K562 (cell line): ENCODE measurements at regions not wholly inside any gene's neighbourhood (a gene's known extent, or its start where the extent isn't known, plus 50 kb on each side); places are given as distances from the start of the nearest gene placed in this dataset.

Experiments
- ATAC-seq: fragments of 200-7000 bp; cut with Tn5 transposase; 3 replicates; pipeline ENCODE4 v1.9.1; 2020; ENCODE audit warnings: moderate library complexity
- BruUV-seq: library from RNA; stranded (reverse); fragments of 400-500 nt; replicated peaks from 2 replicates; lab custom pipeline; 2021; lab: Mats Ljungman, UMichigan
- CTCF ChIA-PET: fragments of 300-600 bp; formaldehyde crosslinking; extraction: SDS; loops from one replicate; lab custom pipeline; 2021; ENCODE audit warnings: low intra/inter-chr PET ratio; lab: Yijun Ruan, JAX
- POLR2A ChIA-PET: fragments of 300-600, 350-650 bp; sonication (Branson Sonifier 250); formaldehyde crosslinking; extraction: SDS; loops from one replicate; lab custom pipeline; 2021; ENCODE audit warnings: antibody characterized with exemption, inconsistent platforms; lab: Yijun Ruan, JAX
- DNase-seq, 4 experiments: peaks; one replicate each; pipeline versions ENCODE4 v3.0.0 to v3.0.0-alpha.2; 2011 to 2018; ENCODE audit warnings: low spot score in 3 of 4, mixed read lengths in 3 of 4; ENCODE audit errors: extremely low read depth in 1 of 4
- FAIRE-seq: peaks from 2 replicates; lab custom pipeline; 2011; peaks lifted over from hg19 to GRCh38; lab: Jason Lieb, UNC
- H2AFZ ChIP-seq: 2 replicates; pipeline ENCODE4 v1.6.0; 2011; ENCODE audit warnings: low read depth, low read length, control low read depth, inconsistent platforms
- H3K27ac ChIP-seq: fragments of 200-600 bp; 3 replicates; pipeline ENCODE4 v1.8.0; 2011; ENCODE audit warnings: low read depth, mild to moderate bottlenecking, control low read depth, inconsistent platforms, low read length, moderate library complexity, mixed read lengths; ENCODE audit errors: extremely low read depth
- H3K27me3 ChIP-seq, 2 experiments: fragments of 300-600 bp in 1 of 2; 2 replicates in 1 of 2; 3 replicates in 1 of 2; pipeline versions ENCODE4 v1.6.0 to v1.8.0; 2011; ENCODE audit warnings: inconsistent platforms in 2 of 2, low read length in 2 of 2, mild to moderate bottlenecking in 1 of 2, mixed read lengths in 1 of 2, moderate library complexity in 1 of 2; ENCODE audit not compliant: control insufficient read depth in 2 of 2, insufficient read depth in 2 of 2
- H3K36me3 ChIP-seq: fragments of 300-600 bp; 3 replicates; pipeline ENCODE4 v1.8.0; 2011; ENCODE audit warnings: mild to moderate bottlenecking, low read length, inconsistent platforms; ENCODE audit not compliant: control insufficient read depth, insufficient read depth
- H3K4me1 ChIP-seq, 2 experiments: fragments of 200-600 bp in 1 of 2; replicated peaks in 1 of 2; 2 replicates in 1 of 2; 3 replicates in 1 of 2; pipeline versions ENCODE4 v1.5.1 to v1.8.0; 2011; ENCODE audit warnings: inconsistent platforms in 2 of 2, low read length in 2 of 2, mild to moderate bottlenecking in 1 of 2, mixed read lengths in 1 of 2, moderate library complexity in 1 of 2; ENCODE audit not compliant: control insufficient read depth in 2 of 2, insufficient read depth in 2 of 2
- H3K4me2 ChIP-seq: 2 replicates; pipeline ENCODE4 v1.6.1; 2011; ENCODE audit warnings: low read length, control low read depth, inconsistent platforms, mixed read lengths; ENCODE audit not compliant: insufficient read depth
- H3K4me3 ChIP-seq: fragments of 200-600 bp; sonication (generic), shearing (Covaris generic); 2 replicates; pipeline ENCODE4 v1.5.1; 2016; ENCODE audit warnings: control low read depth, inconsistent platforms
- H3K79me2 ChIP-seq: fragments of 200-600 bp; 3 replicates; pipeline ENCODE4 v1.8.0; 2011; ENCODE audit warnings: low read length, inconsistent platforms; ENCODE audit not compliant: control insufficient read depth, insufficient read depth
- H3K9ac ChIP-seq, 2 experiments: 2 replicates each; pipeline versions ENCODE4 v1.6.0 to v1.6.1; 2011; ENCODE audit warnings: low read depth in 2 of 2, low read length in 2 of 2, control low read depth in 1 of 2, inconsistent platforms in 1 of 2, mild to moderate bottlenecking in 1 of 2, mixed read lengths in 1 of 2; ENCODE audit not compliant: insufficient read depth in 1 of 2
- H3K9me1 ChIP-seq: one replicate; pipeline ENCODE4 v1.6.0; 2011; ENCODE audit warnings: inconsistent platforms, mild to moderate bottlenecking, low read length, moderate library complexity; ENCODE audit not compliant: control insufficient read depth, insufficient read depth
- H3K9me3 ChIP-seq: replicated peaks from 2 replicates; pipeline ENCODE4 v1.5.1; 2011; ENCODE audit warnings: low read depth, low read length, inconsistent platforms; ENCODE audit not compliant: control insufficient read depth, insufficient read depth
- H4K20me1 ChIP-seq: replicated peaks from 2 replicates; pipeline ENCODE4 v1.6.1; 2011; ENCODE audit warnings: low read length, inconsistent platforms, mixed read lengths; ENCODE audit not compliant: control insufficient read depth, insufficient read depth
- ELF2 ChIP-seq: fragments of 250-450 bp; sonication (Bioruptor Pico); IDR thresholded peaks from 2 replicates; pipeline ENCODE4 v1.5.0; 2021; ENCODE audit warnings: mild to moderate bottlenecking
- IRF2 ChIP-seq: sonication (generic); formaldehyde crosslinking; IDR thresholded peaks from 2 replicates; pipeline ENCODE4 v1.8.1; 2022; ENCODE audit warnings: mild to moderate bottlenecking, missing genetic modification reagents
- RAD21 ChIP-seq, 2 experiments: fragments of 250-450 bp in 1 of 2; fragments of 450-650 bp in 1 of 2; sonication (Bioruptor Pico) in 1 of 2; formaldehyde crosslinking in 1 of 2; IDR thresholded peaks in 1 of 2; conservative IDR thresholded peaks in 1 of 2; 2 replicates each; pipeline versions ENCODE4 v1.4.0 to v1.8.0; 2020 to 2022; ENCODE audit warnings: mild to moderate bottlenecking in 2 of 2, moderate library complexity in 1 of 2
- SFPQ ChIP-seq: fragments of 200-400 bp; formaldehyde crosslinking; IDR thresholded peaks from 2 replicates; pipeline ENCODE4 v1.6.1; 2017; ENCODE audit warnings: mild to moderate bottlenecking, low read depth, low read length, moderate library complexity
- ZBED1 ChIP-seq: IDR thresholded peaks from 2 replicates; pipeline ENCODE4 v1.6.1; 2014
- ZC3H11A ChIP-seq: IDR thresholded peaks from 2 replicates; pipeline ENCODE4 v1.6.1; 2012; ENCODE audit warnings: low read depth, low read length, improper control_type of control experiment
- ZMIZ1 ChIP-seq, 2 experiments: fragments of 150-350 bp in 1 of 2; IDR thresholded peaks; 2 replicates each; pipeline ENCODE4 v1.6.1; 2012 to 2016; ENCODE audit warnings: low read depth in 2 of 2, low read length in 2 of 2, mild to moderate bottlenecking in 1 of 2, moderate library complexity in 1 of 2
- WGBS: fragments of 100-300 bp; shearing (Covaris generic); methylation state at CpG from one replicate; pipeline ENCODE4 v1.1.6; 2016; ENCODE audit warnings: low coverage, mixed read lengths; ENCODE audit not compliant: insufficient coverage; ENCODE audit errors: missing lambda C conversion rate; 5-methylcytosine and 5-hydroxymethylcytosine counted together
- in situ Hi-C: fragments of 300-500 bp; cut with MboI; formaldehyde crosslinking; loops from 4 replicates; pipeline ENCODE4 v1.15.0; 2018; ENCODE audit warnings: inconsistent platforms, mixed read lengths
- intact Hi-C: fragments of 100-400 bp; cut with micrococcal nuclease; formaldehyde crosslinking; loops from 2 replicates; pipeline ENCODE4 v1.14.2; 2022

- WGBS: 51% methylated on average over 6 of the region's 6 CpGs
- ChIA-PET POLR2A (interaction anchor here (0.6 to 1.4 kb wide), 3 partner anchors 16 to 217 kb away, joined by 3 to 4 read pairs (median 3); no protein-coding TSS in a partner anchor), CTCF (no interaction called here)
- no peaks in the 10 kb centered on the region for H3K27me3 ChIP-seq
- H3K9me3 ChIP-seq: no peaks in the 10 kb centered on the region
- no peak overlapping the region for H3K27ac ChIP-seq
- H3K9ac ChIP-seq: no peak overlapping the region
- BruUV-seq: no TSS peak
- TF ChIP-seq ZMIZ1 (IDR thresholded peaks at IDR 0.05; ENCODE audit: low read depth in 2 of 2, low read length in 2 of 2) (no peak), ELF2 (CRISPR knock-in tag) (no peak), SFPQ (no peak), ZC3H11A (no peak), RAD21 (CRISPR knock-in tag; conservative IDR thresholded peaks at IDR 0.05 in 1 of 2, IDR thresholded peaks at IDR 0.05 in 1 of 2) (no peak), IRF2 (CRISPR knock-in tag) (no peak), ZBED1 (no peak)
- in situ Hi-C loops: no loop called here
- H3K9me1 ChIP-seq: no peaks in the 10 kb centered on the region
- peaks cover 2 to 6% of the 10 kb centered on the region in 2 experiments; a peak in 3 of 5 replicates for H3K4me1 ChIP-seq
- H3K79me2 ChIP-seq: no peaks in the 10 kb centered on the region
- ATAC-seq (no peak), DNase-seq (no peak), FAIRE-seq (no peak)
- no peak overlapping the region for H3K4me3 ChIP-seq
- intact Hi-C loops: no loop called here
- no peak overlapping the region for H2AFZ ChIP-seq
- no peak overlapping the region for H3K4me2 ChIP-seq
- H3K36me3 ChIP-seq: no peaks in the 10 kb centered on the region
- no peaks in the 10 kb centered on the region for H4K20me1 ChIP-seq
These were observed 78.8 kb upstream of the SLC2A1 start for GRCh38 chr1:43037466-43037865.
